ENCODE measurements at regions not wholly inside any gene's neighbourhood (a gene's known extent, or its start where the extent isn't known, plus 50 kb on each side); places are given as distances from the start of the nearest gene placed in this dataset.

GRCh38 chr1:221228594-221228993 is 349.4 kb downstream of the HLX start:
- no peak for TF ChIP-seq YY1 (IDR thresholded peaks at IDR 0.05; ENCODE audit: low read depth, low read length)
- no peak for TF ChIP-seq ZNF687 (IDR thresholded peaks at IDR 0.05)
- no peak for TF ChIP-seq EZH2 (IDR thresholded peaks at IDR 0.05; ENCODE audit: borderline replicate concordance, control insufficient read depth, low read depth, low read length)
- TF ChIP-seq NR2C1 (IDR thresholded peaks at IDR 0.05), result no peak
- no peak for TF ChIP-seq RAD21 (IDR thresholded peaks at IDR 0.05; ENCODE audit: insufficient read depth, low read depth, low read length)
- TF ChIP-seq JUND (IDR thresholded peaks at IDR 0.05; ENCODE audit: low read depth, low read length), result no peak
- no peak for TF ChIP-seq IRF3 (IDR thresholded peaks at IDR 0.05)
- no peak for TF ChIP-seq MAX (IDR thresholded peaks at IDR 0.05; ENCODE audit: low read depth, low read length)
